Trophoblast cell (in vitro differentiated cells and primary cell): ENCODE measurements at regions not wholly inside any gene's neighbourhood (a gene's known extent, or its start where the extent isn't known, plus 50 kb on each side); places are given as distances from the start of the nearest gene placed in this dataset.
"Not testable (repeated sequence)": the region's sequence is repeated elsewhere in the genome, so short reads cannot be mapped to it uniquely, and the experiment has no call there.

Source experiments
- DNase-seq, 2 donors: peaks; one replicate each; pipeline ENCODE4 v3.0.0-alpha.2; 2016
- H2AFZ ChIP-seq: 2 replicates; pipeline ENCODE4 v1.6.1; 2013; ENCODE audit warnings: low read length, moderate library complexity, mild to moderate bottlenecking; ENCODE audit not compliant: insufficient read depth, poor library complexity
- H2AK5ac ChIP-seq: 2 replicates; pipeline ENCODE4 v1.6.1; 2013; ENCODE audit warnings: mild to moderate bottlenecking, low read length
- H2BK120ac ChIP-seq: 2 replicates; pipeline ENCODE4 v1.6.1; 2013; ENCODE audit warnings: low read length, mild to moderate bottlenecking, moderate library complexity; ENCODE audit not compliant: insufficient read depth, poor library complexity
- H2BK12ac ChIP-seq: 2 replicates; pipeline ENCODE4 v1.6.1; 2013; ENCODE audit warnings: mild to moderate bottlenecking, low read length, moderate library complexity
- H2BK5ac ChIP-seq: 2 replicates; pipeline ENCODE4 v1.6.1; 2013; ENCODE audit warnings: low read length, low read depth, moderate library complexity, mild to moderate bottlenecking; ENCODE audit not compliant: poor library complexity
- H3K14ac ChIP-seq: 2 replicates; pipeline ENCODE4 v1.6.1; 2013; ENCODE audit warnings: mild to moderate bottlenecking, low read length
- H3K18ac ChIP-seq: 2 replicates; pipeline ENCODE4 v1.6.1; 2013; ENCODE audit warnings: mild to moderate bottlenecking, low read length
- H3K23ac ChIP-seq: 2 replicates; pipeline ENCODE4 v1.6.1; 2013; ENCODE audit warnings: low read length
- H3K27ac ChIP-seq: 2 replicates; pipeline ENCODE4 v1.5.1; 2013; ENCODE audit warnings: low read depth, mild to moderate bottlenecking, inconsistent platforms, low read length, moderate library complexity
- H3K27me3 ChIP-seq: 2 replicates; pipeline ENCODE4 v1.6.1; 2013; ENCODE audit warnings: inconsistent platforms, mild to moderate bottlenecking, low read length, moderate library complexity; ENCODE audit not compliant: insufficient read depth
- H3K36me3 ChIP-seq, 2 experiments: 1 replicate in 1 of 2; 2 replicates in 1 of 2; pipeline ENCODE4 v1.6.1; 2013; ENCODE audit warnings: low read length in 2 of 2, mild to moderate bottlenecking in 2 of 2, moderate library complexity in 1 of 2; ENCODE audit not compliant: insufficient read depth in 2 of 2, control insufficient read depth in 1 of 2
- H3K4ac ChIP-seq: 2 replicates; pipeline ENCODE4 v1.6.1; 2013; ENCODE audit warnings: low read depth, mild to moderate bottlenecking, low read length, moderate library complexity
- H3K4me1 ChIP-seq, 2 experiments: 1 replicate in 1 of 2; 2 replicates in 1 of 2; pipeline ENCODE4 v1.6.1; 2013; ENCODE audit warnings: low read length in 2 of 2, mild to moderate bottlenecking in 2 of 2, moderate library complexity in 1 of 2; ENCODE audit not compliant: insufficient read depth in 2 of 2, control insufficient read depth in 1 of 2
- H3K4me2 ChIP-seq: 2 replicates; pipeline ENCODE4 v1.6.1; 2013; ENCODE audit warnings: inconsistent platforms, mild to moderate bottlenecking, low read length, moderate library complexity
- H3K4me3 ChIP-seq: 2 replicates; pipeline ENCODE4 v1.5.1; 2013; ENCODE audit warnings: mild to moderate bottlenecking, low read depth, low read length, inconsistent platforms
- H3K79me1 ChIP-seq: one replicate; pipeline ENCODE4 v1.6.1; 2013; ENCODE audit warnings: low read length
- H3K79me2 ChIP-seq: 2 replicates; pipeline ENCODE4 v1.6.1; 2013; ENCODE audit warnings: low read length, mild to moderate bottlenecking; ENCODE audit not compliant: control insufficient read depth, insufficient read depth, poor library complexity
- H3K9ac ChIP-seq: 2 replicates; pipeline ENCODE4 v1.6.1; 2013; ENCODE audit warnings: mild to moderate bottlenecking, low read length
- H3K9me3 ChIP-seq: 2 replicates; pipeline ENCODE4 v1.6.1; 2013; ENCODE audit warnings: low read depth, mild to moderate bottlenecking, control low read depth, inconsistent platforms, low read length; ENCODE audit not compliant: insufficient read depth
- H4K12ac ChIP-seq: 2 replicates; pipeline ENCODE4 v1.6.1; 2013; ENCODE audit warnings: low read depth, mild to moderate bottlenecking, low read length, moderate library complexity
- H4K8ac ChIP-seq: 2 replicates; pipeline ENCODE4 v1.6.1; 2013; ENCODE audit warnings: low read depth, mild to moderate bottlenecking, low read length, moderate library complexity
- H4K91ac ChIP-seq: one replicate; pipeline ENCODE4 v1.6.1; 2013; ENCODE audit warnings: low read depth, mild to moderate bottlenecking, low read length, moderate library complexity
- WGBS: extraction: QIAGEN DNeasy Blood & Tissue Kit; methylation state at CpG from one replicate; pipeline ENCODE4 v1.1.7; 2013; ENCODE audit warnings: missing lambda C conversion rate; ENCODE audit not compliant: insufficient read length, insufficient coverage; ENCODE audit errors: extremely low coverage; 5-methylcytosine and 5-hydroxymethylcytosine counted together

- Histone ChIP-seq H2AK5ac (no peak overlapping the region), H4K12ac (no peak overlapping the region), H3K4me2 (no peak overlapping the region), H3K36me3 (no peaks in the 10 kb centered on the region), H3K18ac (no peak overlapping the region), H2BK120ac (no peak overlapping the region), H4K8ac (no peak overlapping the region), H3K23ac (no peak overlapping the region), H3K4ac (no peak overlapping the region), H2BK5ac (no peak overlapping the region), H3K14ac (no peak overlapping the region), H3K4me1 (no peaks in the 10 kb centered on the region), H3K9ac (no peak overlapping the region), H3K27me3 (no peaks in the 10 kb centered on the region), H2AFZ (no peak overlapping the region), H3K4me3 (no peak overlapping the region), H3K79me2 (no peaks in the 10 kb centered on the region), H3K79me1 (no peaks in the 10 kb centered on the region), H3K9me3 (no peaks in the 10 kb centered on the region), H3K27ac (no peak overlapping the region), H4K91ac (no peak overlapping the region), H2BK12ac (no peak overlapping the region)
- no peak for DNase-seq
- WGBS: no CpG with 5 or more reads among the region's 9 CpGs
These were observed 91.4 kb downstream of the TMEM237 start for GRCh38 chr2:201551901-201552300.

- no peak for DNase-seq
- Histone ChIP-seq H4K12ac (no peak overlapping the region), H3K4ac (no peak overlapping the region), H3K36me3 (no peaks in the 10 kb centered on the region), H3K14ac (no peak overlapping the region), H2AFZ (no peak overlapping the region), H2BK5ac (no peak overlapping the region), H3K27me3 (no peaks in the 10 kb centered on the region), H2AK5ac (no peak overlapping the region), H2BK12ac (no peak overlapping the region), H4K8ac (no peak overlapping the region), H3K79me2 (no peaks in the 10 kb centered on the region), H3K9ac (no peak overlapping the region), H2BK120ac (no peak overlapping the region), H3K4me3 (no peak overlapping the region), H3K4me2 (no peak overlapping the region), H3K9me3 (no peaks in the 10 kb centered on the region), H3K4me1 (no peaks in the 10 kb centered on the region), H3K18ac (no peak overlapping the region), H4K91ac (no peak overlapping the region), H3K23ac (no peak overlapping the region), H3K27ac (no peak overlapping the region), H3K79me1 (no peaks in the 10 kb centered on the region)
- no CpG with 5 or more reads among the region's 3 CpGs for WGBS
These were observed 95.0 kb downstream of the STRADB start for GRCh38 chr2:201546576-201546975.

- no peaks in the 10 kb centered on the region for H3K9me3 ChIP-seq
- H3K4ac ChIP-seq: no peak overlapping the region
- H3K27ac ChIP-seq: no peak overlapping the region
- no peak overlapping the region for H3K4me2 ChIP-seq
- H4K91ac ChIP-seq: no peak overlapping the region
- no peaks in the 10 kb centered on the region for H3K27me3 ChIP-seq
- no peak overlapping the region for H2BK5ac ChIP-seq
- no peak overlapping the region for H3K4me3 ChIP-seq
- no peak overlapping the region for H3K23ac ChIP-seq
- no peak overlapping the region for H2AFZ ChIP-seq
- H3K4me1 ChIP-seq: no peaks in the 10 kb centered on the region
- DNase-seq: no peak
- no peaks in the 10 kb centered on the region for H3K36me3 ChIP-seq
- H2AK5ac ChIP-seq: no peak overlapping the region
- no peaks in the 10 kb centered on the region for H3K79me2 ChIP-seq
- H4K12ac ChIP-seq: no peak overlapping the region
- no peaks in the 10 kb centered on the region for H3K79me1 ChIP-seq
- no peak overlapping the region for H3K18ac ChIP-seq
- H4K8ac ChIP-seq: no peak overlapping the region
- no peak overlapping the region for H3K14ac ChIP-seq
- no peak overlapping the region for H3K9ac ChIP-seq
- no peak overlapping the region for H2BK120ac ChIP-seq
- H2BK12ac ChIP-seq: no peak overlapping the region
These were observed 90.8 kb downstream of the STRADB start for GRCh38 chr2:201542291-201542690.

- not testable (repeated sequence) for H3K14ac ChIP-seq, H3K4me3 ChIP-seq, H3K4ac ChIP-seq, H2AFZ ChIP-seq, H3K27me3 ChIP-seq, H2BK12ac ChIP-seq, H2BK5ac ChIP-seq, H4K12ac ChIP-seq, H2BK120ac ChIP-seq, H3K27ac ChIP-seq, H2AK5ac ChIP-seq, H3K9me3 ChIP-seq, H4K8ac ChIP-seq, DNase-seq, H3K79me2 ChIP-seq, H3K79me1 ChIP-seq, H3K23ac ChIP-seq, H3K9ac ChIP-seq, H3K4me2 ChIP-seq, H3K18ac ChIP-seq, H4K91ac ChIP-seq, H3K36me3 ChIP-seq, H3K4me1 ChIP-seq
- no CpG with 5 or more reads among the region's 3 CpGs for WGBS
These were observed 87.7 kb downstream of the STRADB start for GRCh38 chr2:201539271-201539670.
